HG03196 (cell line): ENCODE measurements at regions not wholly inside any gene's neighbourhood (a gene's known extent, or its start where the extent isn't known, plus 50 kb on each side); places are given as distances from the start of the nearest gene placed in this dataset.

ENCODE experiments used
- ATAC-seq: cut with Tn5 transposase; IDR thresholded peaks from one replicate; pipeline ENCODE4 v1.9.1; 2021; ENCODE audit not compliant: unreplicated experiment

GRCh38 chr4:57924951-57925350, 814.8 kb upstream of the IGFBP7 start:
- no peak for ATAC-seq

GRCh38 chr4:57916479-57916878, 806.3 kb upstream of the IGFBP7 start:
- ATAC-seq: no peak

GRCh38 chr4:57911203-57911602, 801.0 kb upstream of the IGFBP7 start:
- no peak for ATAC-seq

- ATAC-seq: no peak
Observed at GRCh38 chr4:57910151-57910550, 800.0 kb upstream of the IGFBP7 start.

- no peak for ATAC-seq
Observed at GRCh38 chr4:57905965-57906364, 795.8 kb upstream of the IGFBP7 start.

- ATAC-seq: no peak
Observed at GRCh38 chr4:57877047-57877458, 766.9 kb upstream of the IGFBP7 start.

- ATAC-seq: no peak
Observed at GRCh38 chr4:57875829-57876392, 765.7 kb upstream of the IGFBP7 start.

GRCh38 chr4:57866468-57867171, 756.4 kb upstream of the IGFBP7 start:
- no peak for ATAC-seq

GRCh38 chr4:57865264-57865663, 755.1 kb upstream of the IGFBP7 start:
- ATAC-seq: peak; percentile 95

GRCh38 chr4:57854748-57855147, 744.6 kb upstream of the IGFBP7 start:
- ATAC-seq: peak; percentile 87

- no peak for ATAC-seq
Observed at GRCh38 chr4:57850141-57850540, 740.0 kb upstream of the IGFBP7 start.

GRCh38 chr4:57832083-57832482, 721.9 kb upstream of the IGFBP7 start:
- ATAC-seq: no peak

GRCh38 chr4:57789666-57790065, 679.5 kb upstream of the IGFBP7 start:
- ATAC-seq: no peak

GRCh38 chr4:57777876-57778275, 667.7 kb upstream of the IGFBP7 start:
- ATAC-seq: no peak

GRCh38 chr4:57774681-57775080, 664.5 kb upstream of the IGFBP7 start:
- ATAC-seq: no peak

- ATAC-seq: no peak
Observed at GRCh38 chr4:57774171-57774570, 664.0 kb upstream of the IGFBP7 start.

GRCh38 chr4:57766341-57766740, 656.2 kb upstream of the IGFBP7 start:
- ATAC-seq: no peak

- ATAC-seq: no peak
Observed at GRCh38 chr4:57764856-57765255, 654.7 kb upstream of the IGFBP7 start.

GRCh38 chr4:57763070-57763469, 652.9 kb upstream of the IGFBP7 start:
- no peak for ATAC-seq

- ATAC-seq: no peak
Observed at GRCh38 chr4:57740625-57741190, 630.5 kb upstream of the IGFBP7 start.

- no peak for ATAC-seq
Observed at GRCh38 chr4:57736781-57737180, 626.6 kb upstream of the IGFBP7 start.

- ATAC-seq: no peak
Observed at GRCh38 chr4:57734104-57734670, 624.0 kb upstream of the IGFBP7 start.
